ENCODE measurements at regions not wholly inside any gene's neighbourhood (a gene's known extent, or its start where the extent isn't known, plus 50 kb on each side); places are given as distances from the start of the nearest gene placed in this dataset.
"Not testable (repeated sequence)": the region's sequence is repeated elsewhere in the genome, so short reads cannot be mapped to it uniquely, and the experiment has no call there.

DNA sequence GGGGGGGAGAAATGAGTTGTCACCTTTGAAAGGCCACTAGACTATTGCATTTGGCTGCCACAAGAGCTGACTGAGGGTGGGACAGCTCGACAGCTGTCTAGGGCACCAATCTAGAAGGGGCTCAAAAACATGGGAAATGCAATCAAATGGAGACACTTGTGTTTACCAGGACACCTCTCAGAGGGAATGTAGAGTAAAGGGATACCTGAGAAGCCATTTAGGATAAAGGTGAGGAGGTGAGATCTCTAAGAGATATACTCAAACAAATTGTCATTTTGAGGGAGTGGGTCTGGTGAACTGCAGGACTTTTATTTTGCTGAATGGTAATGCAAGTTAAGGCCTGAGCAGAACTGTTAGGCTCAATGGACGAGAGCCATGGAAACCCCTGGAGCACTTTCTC lies 159.8 kb downstream of the DDX1 start:
- DNase-seq (ENCODE audit: low spot score): no peak

DNA sequence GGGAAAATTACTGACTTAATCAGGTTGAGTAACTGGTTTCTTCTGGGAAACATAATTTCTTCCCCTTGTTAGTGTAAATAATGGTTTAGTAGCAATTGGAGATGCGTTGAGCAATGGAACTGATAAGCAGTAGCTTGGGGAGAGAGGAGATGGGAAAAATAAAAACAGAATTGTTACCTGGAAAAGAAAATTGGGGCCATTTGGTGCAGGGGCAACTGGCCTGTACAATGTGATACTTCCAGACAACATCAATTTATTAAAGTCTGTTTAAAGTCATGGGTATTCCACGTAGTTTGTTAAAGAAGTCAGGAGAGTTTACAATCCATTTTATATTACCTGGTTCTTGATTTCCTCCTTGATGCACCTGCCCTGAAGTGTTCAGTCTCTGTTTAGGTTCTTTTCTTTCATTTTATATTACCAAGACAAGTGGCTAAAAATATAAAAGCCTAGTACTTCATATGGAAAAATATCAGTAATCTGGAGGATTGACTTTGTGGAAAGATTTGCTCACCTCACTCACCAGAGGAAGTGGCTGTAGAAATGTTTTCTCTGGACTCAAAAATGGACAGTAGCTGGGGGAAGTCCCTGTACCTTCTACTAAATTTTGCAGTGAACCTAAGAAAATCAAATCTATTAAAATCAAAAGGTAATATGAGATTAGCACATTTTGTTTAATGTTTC lies 161.0 kb downstream of the DDX1 start:
- DNase-seq (ENCODE audit: low spot score): no peak

DNA sequence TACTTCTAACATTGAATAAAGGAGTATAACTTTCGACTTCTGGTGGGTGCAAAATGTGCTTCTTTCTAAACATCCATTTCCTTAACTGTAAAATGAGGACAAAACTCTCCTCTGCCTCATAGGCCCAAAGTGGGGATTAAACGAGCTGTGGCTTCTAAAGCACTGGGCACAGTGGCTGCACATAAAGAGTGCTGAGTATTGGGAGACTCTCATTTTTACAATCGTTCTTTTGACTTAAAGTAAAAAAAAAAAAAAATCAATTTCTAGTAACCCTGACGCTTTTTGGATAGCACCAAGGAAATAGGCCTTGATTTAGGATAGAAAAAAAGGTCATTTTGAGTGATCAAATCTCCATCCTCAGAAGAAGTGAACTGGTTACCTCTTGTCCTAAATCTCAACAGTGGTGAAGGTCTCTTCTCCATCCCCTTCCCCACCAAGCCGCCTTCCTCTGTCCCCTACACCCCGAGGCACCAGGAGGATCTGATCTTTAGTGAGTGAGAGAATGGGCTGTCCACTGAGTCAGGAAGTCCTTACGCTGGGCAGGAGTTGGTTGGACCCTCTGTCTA lies 161.6 kb downstream of the DDX1 start:
- no peak for DNase-seq (ENCODE audit: low spot score)

DNA sequence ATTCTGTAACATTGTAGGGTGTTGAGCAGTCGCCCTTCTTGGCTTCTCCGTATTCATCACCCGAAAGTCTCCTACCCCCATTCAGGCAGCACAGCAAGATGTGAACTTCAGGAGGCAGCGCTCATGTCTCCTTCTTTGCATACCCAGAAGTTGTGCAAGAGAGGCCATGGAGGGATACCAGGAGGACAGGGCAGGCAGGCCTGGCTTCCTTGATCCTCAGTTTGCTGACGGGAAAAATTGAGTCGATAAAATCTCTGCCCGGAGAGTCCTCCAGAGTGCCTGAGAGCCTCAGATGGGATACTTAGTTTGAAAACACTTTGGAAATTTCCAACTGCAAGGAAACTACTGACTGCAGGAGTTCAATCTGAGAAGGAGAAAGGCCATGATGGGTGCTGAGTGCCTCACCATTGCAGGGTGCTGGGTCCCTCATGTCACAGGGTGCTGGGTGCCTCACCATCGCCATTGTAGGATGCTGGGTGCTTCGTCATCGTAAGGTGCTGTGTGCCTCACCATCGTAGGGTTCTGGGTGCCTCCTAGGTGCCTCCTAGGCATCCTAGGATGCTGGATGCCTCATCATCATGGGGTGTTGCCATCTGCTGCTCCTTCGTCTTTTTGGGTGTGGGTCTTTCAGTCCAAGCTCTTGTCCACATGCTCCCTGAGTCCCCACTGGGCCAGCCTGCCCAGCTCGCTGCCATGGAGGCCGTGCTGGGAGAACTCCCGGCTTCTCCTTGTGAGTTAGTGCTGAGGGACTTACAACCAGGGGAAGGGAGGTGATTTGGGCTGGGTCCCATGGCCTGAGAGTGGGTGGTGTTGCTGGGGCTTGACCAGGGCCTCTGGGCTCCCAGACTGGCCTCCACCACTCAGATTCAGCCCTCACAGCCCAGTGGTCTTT lies 162.4 kb downstream of the DDX1 start:
- DNase-seq (ENCODE audit: low spot score): no peak

DNA sequence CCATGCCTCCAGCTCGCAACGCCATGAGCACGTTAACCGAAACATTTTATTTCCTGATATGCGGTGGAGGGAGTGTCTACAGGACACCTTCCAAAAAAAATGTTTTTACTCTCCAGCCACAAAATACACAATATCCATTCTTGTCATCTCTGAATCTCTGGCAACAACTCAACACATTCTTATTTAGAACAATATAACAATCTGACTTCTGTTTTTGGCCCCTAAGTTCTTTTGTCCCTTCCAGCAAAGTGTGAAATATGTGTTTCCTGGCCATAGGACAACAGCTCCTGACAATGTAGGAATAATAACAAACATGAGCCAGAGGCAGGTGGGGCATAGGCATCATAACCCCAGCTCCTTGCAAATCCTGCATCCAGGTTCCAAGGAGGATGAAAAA lies 163.0 kb downstream of the DDX1 start:
- DNase-seq (ENCODE audit: low spot score): no peak

DNA sequence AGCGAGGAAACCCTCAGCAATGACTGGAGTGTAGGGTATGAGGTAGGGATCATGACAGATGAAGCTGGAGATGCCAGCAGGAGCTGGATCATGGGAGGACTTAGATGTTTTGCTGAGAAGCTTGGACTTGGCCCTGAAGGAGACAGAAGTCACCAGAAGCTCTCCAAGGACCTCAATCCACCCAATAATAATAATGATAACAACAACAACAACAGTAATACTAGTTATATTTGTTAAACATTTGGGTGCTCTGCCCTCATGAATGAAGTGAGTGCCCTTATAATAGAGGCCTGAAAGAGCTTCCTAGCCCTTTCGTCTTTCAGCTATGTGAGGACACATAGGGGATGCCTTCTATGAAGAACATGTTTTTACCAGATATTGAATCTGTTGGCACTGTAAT lies 163.9 kb downstream of the DDX1 start:
- DNase-seq (ENCODE audit: low spot score): no peak

DNA sequence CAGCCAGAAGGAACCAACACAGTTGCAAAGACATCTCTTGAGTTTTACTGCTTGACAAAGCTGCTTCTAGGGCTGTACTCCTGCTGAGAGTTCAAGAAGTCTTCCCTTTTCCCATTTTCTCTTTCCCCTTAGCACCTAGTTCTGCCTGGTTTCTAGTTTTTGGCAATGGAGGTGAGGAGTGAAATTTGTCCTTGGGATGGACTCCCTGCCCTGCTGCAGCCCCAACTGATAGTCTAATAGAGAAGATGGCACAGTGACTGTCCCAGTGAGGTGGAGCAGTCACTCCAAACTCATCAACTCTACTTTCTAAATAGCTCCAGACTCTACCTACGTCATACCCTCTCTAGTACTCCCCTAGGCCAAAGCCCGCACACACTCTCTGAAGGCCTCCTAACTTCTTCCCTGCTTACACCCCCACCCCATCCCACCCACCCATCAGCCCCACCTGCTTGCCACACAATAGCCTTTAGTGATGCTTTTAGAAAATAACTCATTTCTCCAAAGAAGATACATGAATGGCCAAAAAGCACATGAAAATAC lies 164.4 kb downstream of the DDX1 start:
- DNase-seq (ENCODE audit: low spot score): no peak

DNA sequence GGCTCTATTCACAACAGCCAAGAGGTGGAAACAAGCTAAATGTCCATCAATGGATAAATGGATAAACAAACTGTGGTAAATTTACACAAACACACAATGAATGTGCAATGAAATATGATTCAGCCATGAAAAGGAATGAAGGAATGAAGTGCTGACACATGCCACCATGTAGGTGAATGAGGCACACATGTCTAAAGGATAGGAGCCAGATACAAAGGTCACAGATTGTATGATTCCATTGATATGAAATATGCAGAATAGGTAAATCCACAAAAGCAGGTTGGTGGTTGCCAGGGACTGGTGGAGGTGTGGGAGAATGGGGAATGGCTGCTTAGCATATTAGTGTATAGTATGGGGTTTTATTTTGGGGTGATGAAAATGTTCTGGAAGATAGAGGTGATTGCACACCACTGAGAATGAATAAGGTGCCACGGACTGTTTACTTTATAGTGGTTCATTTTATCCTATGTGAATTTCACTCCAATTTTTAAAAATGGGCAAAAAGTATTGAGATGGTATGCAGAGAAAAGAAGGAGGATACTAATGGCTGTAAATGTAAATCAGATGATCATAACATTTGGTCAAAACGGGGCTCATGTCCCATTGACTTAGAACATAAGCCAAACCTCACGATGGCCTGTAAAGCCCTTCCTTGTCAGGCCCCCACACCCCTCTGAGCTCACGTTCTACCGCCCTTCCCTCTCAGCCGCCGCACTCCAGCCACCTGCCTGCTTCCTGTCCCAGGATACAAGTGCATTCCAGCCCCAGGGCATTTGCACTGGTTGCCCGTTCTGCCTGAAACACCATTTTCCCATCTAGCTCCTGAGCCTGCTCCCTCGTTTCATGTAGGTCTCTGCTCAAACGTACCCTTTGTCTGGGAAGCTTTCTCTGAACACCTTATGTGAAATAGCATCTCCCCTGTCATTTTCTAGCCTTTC lies 165.5 kb downstream of the DDX1 start:
- DNase-seq (ENCODE audit: low spot score): no peak

DNA sequence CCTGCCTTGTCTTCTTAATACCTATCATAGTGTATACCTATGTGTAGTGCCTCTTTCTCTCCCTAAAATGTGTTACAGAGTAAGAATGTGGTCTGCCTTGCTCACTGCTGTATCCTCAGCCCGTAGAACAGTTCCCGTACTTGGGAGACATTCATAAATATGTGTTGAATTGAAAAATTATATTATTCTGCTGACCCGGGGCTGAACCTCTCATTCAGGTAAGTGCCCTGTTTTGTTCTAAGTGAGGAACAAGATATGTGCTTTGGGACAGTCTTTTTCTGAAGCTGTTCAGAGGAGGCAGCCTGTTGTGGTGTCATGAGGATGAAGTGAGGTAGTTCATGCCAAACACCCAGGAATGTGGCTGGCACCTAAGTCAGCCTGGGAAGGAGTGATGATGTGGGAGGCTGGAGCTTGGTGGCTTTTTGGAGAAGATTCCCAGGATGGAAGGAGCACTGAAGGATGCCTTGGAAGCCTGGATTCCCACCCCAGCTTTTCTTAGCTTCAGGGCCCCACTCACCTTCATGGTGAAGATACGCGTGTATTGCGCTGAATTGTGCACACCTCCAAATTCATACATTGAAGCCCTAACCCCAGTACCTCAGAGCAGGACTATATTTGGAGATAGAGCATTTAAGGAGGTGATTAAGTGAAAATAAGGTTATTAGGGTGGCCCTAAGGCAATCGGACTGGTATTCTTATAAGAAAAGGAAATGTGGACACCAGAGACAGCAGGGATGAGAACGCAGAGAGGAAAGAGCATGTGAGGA lies 166.3 kb downstream of the DDX1 start:
- DNase-seq (ENCODE audit: low spot score): no peak

DNA sequence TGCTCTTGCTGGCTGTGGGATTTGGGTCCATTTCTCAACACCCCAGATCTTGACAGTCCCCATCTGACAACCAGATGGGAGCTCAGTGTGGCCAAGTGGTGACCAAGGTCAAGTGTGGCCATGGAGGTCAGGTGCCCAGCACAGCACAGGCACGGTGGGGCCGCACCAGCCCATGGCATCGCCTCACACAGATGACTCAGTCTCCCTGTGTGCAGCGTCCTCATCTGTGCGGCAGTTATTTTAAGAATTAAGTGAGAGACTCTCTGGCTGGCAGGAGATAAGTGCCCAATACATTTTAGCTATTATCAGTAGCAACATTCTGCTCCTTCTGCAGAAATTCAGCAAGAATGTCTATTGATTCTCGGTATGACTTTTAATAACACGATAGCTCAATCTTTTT lies 167.2 kb downstream of the DDX1 start:
- DNase-seq (ENCODE audit: low spot score): no peak

DNA sequence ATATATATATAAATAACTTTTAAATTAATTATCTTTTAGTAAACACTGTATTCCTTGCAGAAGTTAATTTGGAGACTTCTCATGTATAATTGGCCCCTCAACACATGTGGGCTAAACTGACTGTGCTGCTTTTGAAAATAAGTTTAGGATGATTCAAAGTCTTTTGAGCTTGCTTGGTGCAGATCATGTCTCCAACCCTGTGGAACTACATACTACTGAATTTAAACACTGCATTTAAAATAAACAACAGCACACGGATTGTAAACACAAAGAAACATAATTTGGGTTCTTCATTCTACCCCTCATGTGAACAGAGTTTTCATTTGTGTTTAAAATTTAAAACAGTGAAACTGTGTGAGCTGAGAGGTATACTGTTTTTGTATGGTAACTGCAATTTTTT lies 167.7 kb downstream of the DDX1 start:
- DNase-seq (ENCODE audit: low spot score): no peak

DNA sequence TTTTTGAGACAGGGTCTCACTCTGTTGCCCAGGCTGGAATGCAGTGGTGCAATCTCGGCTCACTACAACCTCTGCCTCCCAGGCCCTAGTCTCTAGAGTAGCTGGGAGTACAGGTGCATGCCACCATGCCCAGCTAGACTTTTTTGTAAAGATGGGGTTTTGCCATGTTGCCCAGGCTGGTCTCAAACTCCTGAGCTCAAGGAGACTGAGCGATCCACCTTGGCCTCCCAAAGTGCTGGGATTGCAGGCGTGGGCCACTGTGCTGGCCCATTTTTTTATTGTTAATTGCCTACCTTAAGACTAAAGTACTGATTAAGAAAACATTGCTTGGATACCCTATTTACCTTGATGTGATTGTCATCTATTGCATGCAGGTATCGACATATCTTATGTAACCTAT lies 168.1 kb downstream of the DDX1 start:
- not testable (repeated sequence) for DNase-seq (ENCODE audit: low spot score)

DNA sequence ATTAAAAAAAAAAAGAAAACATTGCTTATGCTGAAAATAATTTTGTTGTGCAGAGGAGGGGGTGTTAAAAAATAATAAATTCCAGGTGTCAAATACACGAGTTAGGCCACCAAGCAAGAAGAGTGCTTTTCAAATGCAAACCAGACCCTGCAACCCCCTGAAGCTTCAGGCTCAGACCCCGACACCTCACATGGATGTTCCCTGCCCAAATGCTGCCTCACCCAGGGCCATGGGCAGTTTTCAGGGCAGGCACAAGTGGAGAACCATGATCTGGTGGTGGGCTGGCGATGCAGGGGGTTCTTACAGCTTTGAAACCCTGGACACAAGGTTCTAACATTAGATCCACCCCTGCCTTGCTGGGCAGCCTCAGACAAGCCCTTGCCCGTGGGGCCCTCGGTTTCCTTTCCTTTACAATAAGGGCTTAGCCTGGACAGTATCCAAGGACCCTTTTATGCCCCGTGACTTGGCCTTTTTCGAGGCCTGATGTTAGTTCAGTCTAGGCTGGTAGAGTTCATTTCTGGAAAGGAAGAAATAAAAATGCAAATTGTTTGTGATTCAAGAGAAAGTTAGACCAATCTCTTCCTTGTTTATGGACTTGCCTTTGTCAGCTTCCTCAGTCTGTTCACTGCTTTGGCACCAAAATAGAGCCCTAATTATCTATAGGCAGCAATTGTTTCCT lies 168.7 kb downstream of the DDX1 start:
- DNase-seq (ENCODE audit: low spot score): no peak

DNA sequence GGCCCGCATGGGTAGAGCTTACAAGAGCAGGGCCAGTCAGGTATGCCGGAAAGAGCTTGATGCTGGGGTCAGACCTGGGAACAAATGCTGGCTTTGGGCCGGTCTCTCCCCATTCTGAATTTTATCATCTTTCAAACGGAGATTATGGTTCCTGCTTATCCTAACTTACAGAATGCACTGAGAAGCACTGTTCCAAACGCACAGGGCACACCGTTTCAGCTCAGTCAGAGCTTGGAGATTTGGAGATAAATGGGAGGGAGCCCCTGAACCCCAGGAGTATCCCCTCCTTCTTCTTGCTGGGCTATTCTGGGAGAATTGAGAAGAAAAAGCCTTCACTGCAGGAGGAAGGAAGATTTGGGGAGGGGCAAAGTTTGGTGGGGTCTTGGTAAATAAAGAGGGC lies 169.4 kb downstream of the DDX1 start:
- no peak for DNase-seq (ENCODE audit: low spot score)

DNA sequence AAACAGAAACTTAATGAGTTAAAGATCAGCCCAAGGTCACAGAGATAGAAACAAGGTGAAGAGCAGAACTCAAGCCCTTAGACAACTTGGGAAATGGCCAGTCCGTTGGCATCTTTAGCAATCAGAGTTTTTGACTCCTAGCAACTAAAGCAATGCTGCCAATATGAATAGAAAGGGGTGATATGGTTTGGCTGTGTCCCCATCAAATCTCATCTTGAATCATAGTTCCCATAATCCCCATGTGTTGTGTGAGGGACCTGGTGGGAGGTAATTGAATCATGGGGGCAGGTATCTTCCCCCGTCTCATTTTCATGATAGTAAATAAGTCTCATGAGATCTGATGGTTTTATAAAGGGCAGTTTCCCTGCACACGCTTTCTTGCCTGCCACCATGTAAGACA lies 170.2 kb downstream of the DDX1 start:
- no peak for DNase-seq (ENCODE audit: low spot score)

DNA sequence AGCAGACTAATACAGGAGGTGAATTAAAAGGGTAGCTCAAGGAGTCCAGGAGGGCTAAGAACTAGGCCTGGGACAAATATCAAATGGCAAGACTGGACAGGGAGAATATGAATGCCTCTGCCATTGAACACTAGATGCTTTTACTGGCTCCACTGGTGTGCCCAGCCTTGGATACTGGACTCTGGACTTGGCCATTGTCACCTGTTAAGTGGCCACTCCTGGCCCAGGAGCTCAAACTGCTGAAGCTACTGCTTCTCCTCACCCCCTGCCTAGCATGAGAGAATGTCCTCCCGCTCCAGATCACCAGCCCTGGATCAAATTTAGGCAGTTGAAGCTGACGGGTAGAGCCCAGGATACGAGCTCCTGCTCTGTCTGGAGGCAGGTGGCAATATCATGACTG lies 170.8 kb downstream of the DDX1 start:
- DNase-seq (ENCODE audit: low spot score): no peak

DNA sequence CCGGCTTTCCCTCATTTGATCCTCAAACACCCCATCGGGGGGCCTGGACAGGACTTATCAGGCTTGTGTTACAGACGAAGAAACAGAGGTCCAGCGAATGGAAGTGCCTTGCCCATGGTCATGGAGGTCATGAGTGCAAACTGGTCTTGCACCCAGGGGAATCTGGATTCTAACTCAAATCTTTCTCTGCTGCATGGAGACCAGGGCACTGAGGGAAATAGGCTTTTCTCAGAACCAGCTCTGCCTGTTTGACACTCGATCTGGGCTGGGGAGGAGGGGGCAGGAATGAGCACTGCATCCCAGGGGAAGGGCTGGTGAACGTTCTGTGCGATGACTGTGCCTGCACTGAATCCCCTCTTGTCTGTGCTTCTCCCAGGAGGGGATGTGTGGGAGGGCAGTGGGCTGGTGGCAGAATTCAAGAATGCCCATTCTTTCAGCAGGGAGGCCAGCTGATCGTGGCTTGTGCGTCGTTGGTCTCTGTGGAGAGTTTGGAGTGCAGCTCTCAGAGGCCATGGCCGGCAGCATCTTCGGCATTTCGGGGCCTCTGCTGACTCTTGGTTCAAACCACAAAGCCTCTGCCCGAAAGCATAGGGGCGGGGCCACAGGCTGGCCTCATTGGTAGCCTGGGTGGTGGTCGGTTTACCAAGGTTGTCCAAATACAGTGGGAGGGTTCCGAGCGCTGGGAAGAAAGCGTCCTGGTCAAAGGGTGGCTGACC lies 171.6 kb downstream of the DDX1 start:
- DNase-seq (ENCODE audit: low spot score): no peak

DNA sequence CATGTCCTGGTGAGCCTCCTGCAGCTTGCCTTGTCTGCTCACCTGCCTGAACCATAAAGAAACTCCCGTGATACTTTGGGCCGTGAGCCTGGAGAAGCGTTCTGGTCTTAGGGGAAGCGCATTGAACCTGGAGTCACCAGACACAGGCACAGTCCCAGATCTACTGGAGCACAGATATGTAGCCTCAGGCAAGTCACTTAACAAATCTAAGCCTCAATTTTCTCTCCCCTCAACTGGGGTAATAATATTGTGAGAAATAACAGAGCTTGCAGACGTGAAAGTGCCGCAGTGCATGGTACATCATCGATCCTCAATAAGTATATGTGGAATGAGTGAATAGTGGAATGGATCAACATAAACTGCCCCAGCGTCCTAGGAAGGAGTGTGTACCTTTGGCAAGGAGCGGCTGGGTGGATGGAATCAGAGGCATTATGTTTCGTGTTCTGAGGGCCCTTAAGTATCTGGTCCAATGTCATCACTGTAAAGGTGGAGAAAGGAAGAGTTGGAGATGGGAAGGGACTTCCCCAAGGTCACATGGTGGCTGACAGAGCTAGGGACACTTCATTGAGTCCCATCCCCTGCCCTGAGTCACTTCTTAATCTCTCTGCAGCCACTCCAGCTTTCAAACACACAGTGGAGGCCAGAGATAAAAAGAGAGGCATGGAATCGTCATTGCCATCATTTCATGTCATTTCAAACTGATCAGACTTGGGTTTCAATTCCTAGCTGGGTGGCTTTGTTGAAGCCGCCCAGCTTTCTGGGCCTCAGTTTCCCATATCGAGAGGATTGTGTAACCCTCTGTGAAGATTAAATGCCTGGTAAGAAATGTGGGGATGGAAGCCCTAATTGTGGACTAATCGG lies 172.4 kb downstream of the DDX1 start:
- DNase-seq (ENCODE audit: low spot score): no peak

DNA sequence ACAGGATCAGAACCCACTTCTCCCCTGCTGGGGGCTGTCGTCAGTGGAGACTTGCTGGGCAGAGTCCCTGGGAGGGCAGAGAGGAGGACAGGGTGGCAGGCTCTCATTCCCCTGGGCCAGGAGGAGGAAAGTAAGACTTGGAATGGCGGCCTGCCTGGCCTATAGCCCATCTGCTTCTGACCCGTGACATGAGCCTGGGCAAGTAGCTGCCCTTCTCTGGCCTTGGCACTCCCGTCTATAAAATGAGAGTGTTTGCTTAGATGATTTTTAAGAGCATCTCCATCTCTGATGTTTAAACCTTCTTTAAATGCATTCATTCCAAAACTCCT lies 173.0 kb downstream of the DDX1 start:
- no peak for DNase-seq (ENCODE audit: low spot score)
